GM18867 (cell line): ENCODE measurements at regions not wholly inside any gene's neighbourhood (a gene's known extent, or its start where the extent isn't known, plus 50 kb on each side); places are given as distances from the start of the nearest gene placed in this dataset.

ENCODE experiments used
- ATAC-seq: cut with Tn5 transposase; IDR thresholded peaks from one replicate; pipeline ENCODE4 v1.9.1; 2021; ENCODE audit warnings: mild to moderate bottlenecking, moderate library complexity; ENCODE audit not compliant: unreplicated experiment

DNA sequence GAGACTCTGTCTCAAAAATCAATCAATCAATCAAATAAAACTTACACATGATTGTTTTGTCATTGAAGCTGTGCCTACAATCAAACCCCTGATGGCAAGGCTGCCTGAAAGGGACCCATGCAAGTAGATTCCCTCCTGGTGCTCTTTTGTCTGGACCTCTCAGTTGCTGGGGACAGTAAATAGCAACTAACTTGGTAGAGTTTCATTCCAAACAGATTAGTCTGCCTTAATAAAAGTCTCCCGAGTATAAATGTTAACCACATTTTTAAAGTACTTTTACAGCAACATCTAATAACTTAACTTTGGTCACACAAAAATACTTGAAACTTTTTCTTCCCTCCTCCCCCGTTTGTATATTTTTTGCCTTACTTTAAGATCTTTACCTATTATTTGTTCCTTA is 105.5 kb downstream of the FEM1C start:
- ATAC-seq: no peak

GRCh38 chr5:115435778-115436712 is 108.5 kb downstream of the FEM1C start:
- ATAC-seq: no peak

DNA sequence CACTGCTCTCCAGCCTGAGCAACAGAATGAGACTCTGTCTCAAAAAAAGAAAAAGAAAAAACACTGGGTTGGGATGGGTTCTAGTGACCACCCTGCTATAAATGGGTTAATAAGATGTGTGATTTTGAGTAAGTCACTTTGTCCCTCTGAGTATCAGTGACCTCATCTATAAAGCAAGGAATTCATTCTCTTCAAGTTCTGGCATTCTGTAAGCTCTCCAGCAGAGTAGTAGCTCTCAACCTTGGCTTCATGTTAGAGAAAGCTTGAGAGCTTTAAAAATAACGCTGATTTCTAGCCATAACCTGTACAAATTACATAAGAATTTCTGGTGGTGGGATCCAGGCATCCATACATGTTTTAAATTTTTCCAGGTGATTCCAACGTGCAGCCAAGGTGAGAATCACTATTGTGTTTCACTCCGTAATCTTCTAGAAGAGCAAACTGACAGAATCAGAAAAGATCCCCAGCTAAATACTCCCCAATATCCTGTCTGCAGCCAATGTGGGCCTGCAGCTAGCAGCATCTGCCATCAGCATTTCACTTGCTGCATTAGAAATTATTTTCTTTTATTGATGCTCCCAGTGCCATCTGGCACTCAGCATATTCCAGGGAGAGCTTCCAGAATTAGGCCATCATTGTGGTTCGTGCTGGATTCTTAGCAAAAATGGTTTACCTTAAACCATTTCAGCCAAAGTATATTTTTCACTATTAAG is 109.4 kb downstream of the FEM1C start:
- ATAC-seq: no peak

- no peak for ATAC-seq
Measured at GRCh38 chr5:115433918-115434317, 110.7 kb downstream of the FEM1C start.

GRCh38 chr5:115432691-115433090 is 111.9 kb downstream of the FEM1C start:
- no peak for ATAC-seq

DNA sequence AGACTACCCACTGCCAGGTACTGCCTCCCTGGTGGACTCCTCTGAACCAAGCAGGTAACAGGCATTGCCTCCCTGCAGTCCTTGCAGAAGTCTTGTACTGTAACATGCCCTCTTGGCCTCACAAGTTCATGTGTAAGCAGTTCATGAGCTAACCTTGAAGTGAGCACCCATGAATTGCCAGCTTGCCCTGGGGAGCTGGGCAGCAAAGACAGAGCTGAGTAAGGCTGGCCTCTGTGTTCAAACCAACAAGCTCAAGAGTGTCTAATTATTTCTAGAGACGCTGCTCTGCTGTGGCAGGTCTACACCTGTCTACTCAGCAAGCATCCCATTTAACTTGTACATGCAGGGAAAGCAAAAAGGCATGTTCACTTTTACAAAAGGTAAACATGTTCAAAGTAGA is 113.5 kb downstream of the FEM1C start:
- ATAC-seq: no peak

DNA sequence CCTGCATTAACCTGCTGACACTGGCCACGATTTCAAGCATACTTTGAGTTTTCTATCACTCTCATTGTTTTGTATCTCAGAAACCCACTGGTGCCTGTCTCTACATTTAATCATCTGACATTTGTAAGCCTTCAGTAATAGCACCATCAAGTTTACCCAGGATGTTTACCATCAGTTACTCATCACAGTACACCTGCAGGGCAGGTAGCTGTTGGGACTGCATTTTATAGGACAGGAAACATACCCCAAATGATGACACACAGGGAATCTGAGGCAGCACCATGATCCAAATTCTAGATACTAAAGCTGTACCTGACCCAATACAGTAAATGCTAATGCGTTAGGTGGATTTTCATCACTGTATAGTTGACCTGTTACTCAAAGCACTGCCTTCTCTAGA is 114.2 kb downstream of the FEM1C start:
- no peak for ATAC-seq

DNA sequence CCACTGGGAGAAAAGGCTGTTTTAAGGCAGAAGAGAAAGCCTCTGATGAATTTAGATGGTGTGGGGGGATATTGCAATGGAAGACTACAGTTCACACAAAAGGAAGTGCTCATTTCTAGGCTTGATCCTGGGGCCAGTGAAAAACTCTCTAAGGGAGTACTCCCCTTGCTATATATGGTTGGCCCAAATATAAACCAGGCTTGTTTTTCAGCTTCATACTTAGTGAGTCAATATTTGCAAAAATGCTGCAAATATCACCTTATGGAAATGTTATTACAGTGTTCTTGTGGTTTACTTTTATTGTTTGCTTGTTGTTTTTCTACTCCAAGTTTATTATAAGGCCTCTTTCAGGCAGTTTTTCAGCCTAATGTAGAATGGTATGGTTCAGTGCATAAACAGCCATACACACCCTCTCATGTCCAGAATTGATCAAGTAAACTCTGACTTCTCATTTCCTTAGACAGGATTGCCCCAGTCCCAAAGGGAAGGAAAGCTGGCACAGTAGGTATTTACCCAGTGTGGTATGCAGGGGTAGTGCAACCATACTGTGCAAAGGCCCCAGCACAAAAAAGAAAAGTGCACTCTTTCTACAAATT is 115.1 kb downstream of the FEM1C start:
- no peak for ATAC-seq

- ATAC-seq: no peak
Measured at GRCh38 chr5:115428676-115429075, 115.9 kb downstream of the FEM1C start.

GRCh38 chr5:115428248-115428647 is 116.3 kb downstream of the FEM1C start:
- ATAC-seq: no peak

- ATAC-seq: no peak
Measured at GRCh38 chr5:115424446-115424845, 120.1 kb downstream of the FEM1C start.

DNA sequence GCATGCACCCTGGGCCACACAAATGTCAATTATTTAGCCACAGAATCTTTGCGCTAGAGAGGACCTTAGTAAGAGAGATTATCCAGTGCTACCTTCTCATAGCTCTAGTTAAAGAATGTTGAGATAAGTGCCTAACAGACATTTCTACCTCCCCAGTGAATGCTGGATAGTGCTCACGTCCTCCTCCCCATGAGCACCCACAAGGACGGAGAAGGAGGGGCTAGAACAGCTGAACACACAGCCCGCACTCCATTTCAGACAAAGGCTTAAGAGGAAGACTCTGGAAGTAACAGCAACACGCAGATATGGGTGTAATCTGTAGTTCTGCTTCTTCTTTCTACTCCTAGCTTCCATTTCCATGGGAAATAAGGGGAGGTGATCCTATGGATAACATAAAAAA is 120.5 kb downstream of the FEM1C start:
- ATAC-seq: no peak

DNA sequence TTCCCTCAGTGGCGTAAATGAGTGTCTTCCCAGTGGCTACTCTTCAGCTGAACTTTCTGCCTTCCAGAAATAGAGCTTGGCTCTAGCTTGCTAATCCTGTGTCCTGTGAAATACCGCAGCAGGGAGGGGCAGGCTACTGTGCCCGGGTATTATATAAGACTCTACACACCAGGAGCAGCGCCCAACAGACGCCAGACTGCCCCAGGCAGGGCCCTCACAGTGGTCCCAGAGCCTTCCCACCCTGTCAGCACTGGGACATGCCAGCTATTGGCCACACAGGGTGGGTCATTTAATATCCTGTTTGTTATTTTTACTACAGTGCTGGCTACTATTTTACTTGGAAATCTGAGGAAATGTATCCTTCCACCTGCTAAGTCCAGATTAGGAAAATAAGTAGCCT is 121.0 kb downstream of the FEM1C start:
- ATAC-seq: no peak

DNA sequence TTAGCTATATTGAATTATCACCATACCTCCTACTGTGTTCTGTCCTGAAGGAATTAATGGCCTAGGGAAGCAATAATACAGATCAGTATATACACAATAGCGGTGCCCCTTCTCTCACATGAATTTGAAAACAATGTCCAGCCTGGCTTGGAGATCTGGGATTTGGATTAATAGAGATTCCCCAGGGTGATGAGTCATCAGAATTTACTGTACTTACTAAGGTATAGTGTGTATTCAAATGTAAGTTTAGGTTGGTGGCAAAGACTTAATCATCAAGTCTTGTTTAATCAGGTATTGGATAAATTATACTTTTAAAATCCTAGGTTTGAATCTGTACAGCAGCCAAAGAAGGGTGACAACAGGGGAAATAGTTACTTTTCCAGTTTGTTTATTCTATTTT is 121.5 kb downstream of the FEM1C start:
- no peak for ATAC-seq

DNA sequence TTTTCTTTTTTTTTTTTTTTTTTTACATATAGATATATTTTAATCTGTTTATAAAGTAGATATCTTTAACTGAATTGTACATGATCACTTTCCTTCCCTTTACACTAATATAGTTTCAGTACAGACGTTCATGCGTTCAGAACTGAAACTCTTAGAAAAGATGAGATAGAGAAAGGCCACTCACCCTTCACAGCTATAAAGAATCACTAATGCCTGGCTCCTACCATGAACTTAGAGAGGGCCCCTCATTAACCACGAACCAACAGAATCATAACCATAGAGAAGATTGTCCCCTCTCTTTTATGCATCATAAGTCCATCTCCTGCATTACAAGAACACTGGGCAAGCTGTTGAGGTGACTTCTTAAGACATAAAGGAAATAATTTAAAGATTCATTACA is 123.8 kb downstream of the FEM1C start:
- ATAC-seq: peak; percentile 73

- no peak for ATAC-seq
Measured at GRCh38 chr5:115419846-115420585, 123.6 kb upstream of the CCDC112 start.

- ATAC-seq: no peak
Measured at GRCh38 chr5:115418788-115419187, 122.3 kb upstream of the CCDC112 start.

DNA sequence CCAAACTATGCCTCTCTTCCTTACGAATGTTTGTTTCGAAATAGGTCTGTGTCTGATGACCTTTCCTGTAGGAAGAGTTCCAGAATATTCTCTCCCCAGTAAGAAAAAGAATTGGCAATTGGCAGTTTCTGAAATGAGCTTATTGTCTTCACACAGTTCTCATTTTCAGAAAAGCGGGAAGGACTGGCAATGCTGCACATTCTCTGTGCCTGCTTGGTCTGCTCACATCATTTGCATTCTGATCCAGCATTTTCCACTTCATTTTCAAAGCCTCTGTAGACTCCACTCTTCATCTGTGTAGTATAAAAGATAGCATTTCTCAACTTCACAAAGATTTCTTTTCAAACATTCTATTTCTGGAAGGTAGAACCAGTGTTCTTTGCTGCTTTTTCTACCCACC is 120.6 kb upstream of the CCDC112 start:
- ATAC-seq: no peak

DNA sequence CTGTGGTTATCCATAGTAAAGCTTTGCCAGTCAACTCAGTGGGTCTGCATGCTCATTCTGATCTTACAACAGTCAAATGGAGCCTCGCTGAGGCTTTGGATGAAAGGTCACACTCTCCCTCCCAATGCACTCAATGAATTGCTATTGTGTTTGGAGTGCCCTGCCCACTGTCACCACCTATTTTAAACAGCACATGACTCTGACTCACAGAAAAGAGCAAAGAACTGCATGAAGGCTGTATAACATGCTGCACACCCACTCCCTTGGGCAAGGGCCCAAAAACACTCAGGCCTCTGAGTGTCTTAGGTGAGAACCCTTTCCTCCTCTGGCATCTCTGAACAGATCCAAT is 118.7 kb upstream of the CCDC112 start:
- no peak for ATAC-seq

- no peak for ATAC-seq
Measured at GRCh38 chr5:115414406-115415142, 118.1 kb upstream of the CCDC112 start.

- ATAC-seq: no peak
Measured at GRCh38 chr5:115413651-115414050, 117.2 kb upstream of the CCDC112 start.
